ENCODE measurements at regions not wholly inside any gene's neighbourhood (a gene's known extent, or its start where the extent isn't known, plus 50 kb on each side); places are given as distances from the start of the nearest gene placed in this dataset.

GRCh38 chr4:3367866-3368265, 73.9 kb upstream of the HGFAC start:
- TF ChIP-seq CTCF (IDR thresholded peaks at IDR 0.05): no peak
- no peak for TF ChIP-seq POLR2A (IDR thresholded peaks at IDR 0.05; ENCODE audit: low read depth)
- no peak for TF ChIP-seq POLR2AphosphoS5 (IDR thresholded peaks at IDR 0.05)
